HG02798 (cell line): ENCODE measurements at regions not wholly inside any gene's neighbourhood (a gene's known extent, or its start where the extent isn't known, plus 50 kb on each side); places are given as distances from the start of the nearest gene placed in this dataset.

Experiments
- ATAC-seq: cut with Tn5 transposase; IDR thresholded peaks from one replicate; pipeline ENCODE4 v1.9.1; 2021; ENCODE audit warnings: mild to moderate bottlenecking; ENCODE audit not compliant: unreplicated experiment, poor library complexity

GRCh38 chrX:39726771-39727170 lies 371.0 kb downstream of the BCOR start:
- ATAC-seq, result no peak

- no peak for ATAC-seq
Measured at GRCh38 chrX:39728025-39728424, 369.7 kb downstream of the BCOR start.

GRCh38 chrX:39728852-39729598 lies 368.7 kb downstream of the BCOR start:
- ATAC-seq, result no peak

DNA sequence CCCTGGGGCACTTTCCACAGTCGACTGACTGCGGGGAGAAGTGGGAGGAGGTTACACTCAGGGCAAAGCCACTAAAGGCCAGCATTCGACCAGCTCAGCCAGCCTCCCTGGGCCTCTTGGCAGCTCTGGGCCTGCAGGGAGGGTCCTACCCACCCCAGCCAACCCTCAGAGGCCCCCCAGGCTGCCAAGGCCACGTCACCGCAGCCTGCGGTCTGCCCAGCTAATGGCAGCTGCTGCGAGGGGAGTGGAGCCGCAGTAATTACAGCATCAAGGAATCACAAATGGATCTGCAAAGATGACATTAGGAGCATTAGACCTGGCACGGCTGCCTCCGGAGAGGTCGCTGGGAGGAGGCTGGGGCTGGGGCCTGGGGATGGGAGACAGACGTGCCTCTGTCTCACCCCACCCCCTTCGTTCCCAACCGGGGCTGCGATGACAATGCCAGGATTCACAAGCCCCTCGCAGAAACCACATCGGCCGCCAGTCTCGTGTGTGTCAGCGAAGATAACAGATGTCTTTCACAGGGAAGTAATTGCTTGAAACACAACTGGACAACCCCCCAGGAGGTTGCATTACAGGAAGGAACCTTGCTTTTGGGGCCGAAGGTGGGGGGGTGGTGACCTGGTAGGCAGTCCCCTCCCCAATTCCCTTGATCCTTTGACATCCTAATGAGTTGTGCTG lies 367.6 kb downstream of the BCOR start:
- ATAC-seq, result no peak

GRCh38 chrX:39730662-39731329 lies 367.0 kb downstream of the BCOR start:
- ATAC-seq, result peak; percentile 54

GRCh38 chrX:39731330-39731667 lies 366.5 kb downstream of the BCOR start:
- no peak for ATAC-seq

GRCh38 chrX:39731735-39732134 lies 366.0 kb downstream of the BCOR start:
- ATAC-seq, result no peak

- no peak for ATAC-seq
Measured at GRCh38 chrX:39733745-39734144, 364.0 kb downstream of the BCOR start.

GRCh38 chrX:39734174-39734776 lies 363.5 kb downstream of the BCOR start:
- no peak for ATAC-seq

DNA sequence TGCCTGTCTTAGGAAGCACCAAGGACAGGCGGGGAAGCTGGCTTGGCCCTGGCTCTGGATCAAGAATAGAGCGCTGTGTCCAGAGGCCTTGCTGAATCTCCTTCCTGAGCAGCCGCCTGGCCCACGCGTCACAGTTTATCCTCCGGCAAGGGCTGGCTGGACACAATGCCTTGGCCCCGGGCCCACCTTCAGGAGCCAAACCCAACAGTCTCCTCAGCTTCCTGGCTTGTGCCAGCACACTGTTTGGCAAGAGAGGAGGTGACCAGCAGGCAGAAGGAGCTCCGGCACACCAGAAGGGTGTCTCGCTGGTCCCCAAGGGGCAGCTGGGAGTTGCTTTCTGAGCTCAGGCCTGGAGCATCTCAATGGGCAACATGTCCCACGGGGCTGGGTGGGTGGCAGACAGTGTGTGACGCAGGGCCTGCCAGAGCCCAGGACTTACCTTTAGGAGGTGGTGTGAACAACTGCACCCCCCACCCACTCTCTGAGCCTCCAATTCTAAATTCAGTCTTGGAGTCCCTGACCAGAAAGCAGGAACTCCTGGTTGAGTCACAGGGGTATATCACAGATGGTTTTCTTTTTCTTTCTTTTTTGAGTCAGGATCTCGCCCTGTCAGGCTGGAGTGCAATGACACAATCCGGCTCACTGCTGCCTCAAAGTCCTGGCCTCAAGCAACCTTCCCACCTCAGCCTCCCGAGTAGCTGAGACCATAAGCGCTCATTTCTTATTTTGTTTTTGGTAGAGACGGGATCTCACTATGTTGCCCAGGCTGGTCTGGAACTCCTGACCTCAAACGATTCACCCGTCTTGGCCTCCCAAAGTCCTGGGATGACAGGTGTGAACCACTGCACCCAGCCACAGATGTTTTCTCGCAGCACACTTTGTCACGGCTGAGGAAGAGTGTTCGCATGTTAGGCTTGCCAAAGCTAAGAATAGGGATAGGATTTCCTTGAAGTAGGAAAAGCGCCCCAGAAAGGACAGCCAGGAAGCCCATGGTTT lies 361.2 kb downstream of the BCOR start:
- ATAC-seq, result no peak

GRCh38 chrX:39739585-39739984 lies 358.2 kb downstream of the BCOR start:
- ATAC-seq, result no peak

GRCh38 chrX:39740078-39740477 lies 357.7 kb downstream of the BCOR start:
- no peak for ATAC-seq

GRCh38 chrX:39741904-39742303 lies 355.9 kb downstream of the BCOR start:
- no peak for ATAC-seq

DNA sequence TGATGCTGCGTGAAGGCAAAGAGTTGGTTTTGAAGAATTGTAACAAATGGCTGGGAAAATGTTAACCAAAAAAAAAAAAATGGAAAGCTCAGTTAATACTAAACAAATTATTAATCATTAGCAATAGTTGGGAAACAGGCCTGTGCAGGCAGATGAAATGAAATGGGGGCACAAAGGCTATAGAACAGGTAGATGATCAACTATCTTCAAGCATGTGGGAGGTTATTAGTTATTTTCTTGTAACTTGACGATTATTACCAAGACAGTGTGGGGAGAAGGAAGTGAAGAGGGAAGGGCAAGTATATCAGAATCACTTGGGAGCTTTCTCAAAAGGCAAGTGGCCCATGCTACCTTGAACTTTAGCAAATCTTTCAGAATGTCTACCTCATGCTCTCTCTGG lies 351.9 kb downstream of the BCOR start:
- ATAC-seq, result no peak

DNA sequence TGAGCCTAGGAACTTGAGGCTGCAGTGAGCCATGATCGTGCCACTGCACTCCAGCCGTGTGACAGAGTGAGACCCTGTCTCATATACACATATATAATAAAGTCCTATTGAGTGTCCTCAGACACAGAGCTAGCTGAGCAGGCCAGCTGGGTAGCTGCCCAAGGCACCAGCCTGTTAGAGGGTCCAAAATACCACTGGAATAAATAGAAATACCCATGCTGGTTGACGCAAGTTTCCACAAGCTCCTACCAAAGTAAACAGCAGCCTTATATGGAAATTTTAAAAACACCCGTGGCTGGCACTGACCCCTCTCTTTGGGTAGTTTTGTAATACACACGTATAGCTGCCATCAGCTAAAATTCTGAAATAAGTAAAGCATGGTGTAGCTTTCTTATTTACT lies 348.6 kb downstream of the BCOR start:
- ATAC-seq, result no peak

DNA sequence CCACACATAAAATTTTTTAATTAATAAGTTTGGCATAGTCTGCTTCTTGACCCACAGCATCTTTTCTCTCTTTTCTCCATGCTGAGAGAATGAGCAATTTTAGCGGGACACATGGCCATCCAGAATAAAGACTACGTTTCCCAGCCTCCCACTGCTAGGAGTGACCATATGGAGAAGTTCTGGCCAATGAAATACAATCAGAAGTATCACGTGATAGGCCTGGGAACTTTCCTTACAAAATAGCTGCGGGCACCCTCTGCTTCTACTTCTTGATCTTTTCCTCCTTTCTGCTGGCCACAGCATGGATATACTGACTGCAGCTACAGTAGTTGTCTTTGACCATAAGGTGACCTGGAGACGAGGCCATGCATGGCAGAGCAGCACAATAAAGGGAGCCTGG lies 348.0 kb downstream of the BCOR start:
- no peak for ATAC-seq

DNA sequence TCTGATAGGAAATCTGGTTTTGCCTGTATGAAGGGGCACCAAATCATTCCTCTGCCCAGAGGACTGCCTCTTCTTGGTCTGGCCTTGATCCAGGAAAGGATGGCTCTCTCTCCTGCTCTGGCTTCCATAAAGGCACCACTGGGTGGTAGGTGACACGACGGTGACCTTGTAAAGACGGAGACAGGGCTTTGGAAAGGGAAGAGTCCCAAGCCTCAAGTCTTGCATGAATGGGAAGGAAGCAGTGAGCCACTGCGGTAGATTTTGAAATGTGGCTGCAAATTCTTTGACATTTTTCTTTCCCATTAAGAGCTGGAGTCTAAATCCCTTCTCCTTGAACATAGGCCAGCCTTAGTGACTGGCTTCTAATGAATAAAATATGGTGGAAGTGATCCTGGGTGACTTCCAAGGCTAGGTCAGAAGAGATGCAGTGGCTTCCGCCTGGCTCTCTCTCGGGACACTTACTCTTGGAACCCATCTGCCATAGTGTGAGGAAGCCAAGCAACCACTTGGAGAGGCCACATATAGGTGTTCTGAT lies 347.4 kb downstream of the BCOR start:
- no peak for ATAC-seq

- ATAC-seq, result no peak
Measured at GRCh38 chrX:39750848-39751247, 346.9 kb downstream of the BCOR start.

- no peak for ATAC-seq
Measured at GRCh38 chrX:39752815-39753214, 344.9 kb downstream of the BCOR start.
